GM12878 (cell line): ENCODE measurements at regions not wholly inside any gene's neighbourhood (a gene's known extent, or its start where the extent isn't known, plus 50 kb on each side); places are given as distances from the start of the nearest gene placed in this dataset.

Source experiments
- BCL3 ChIP-seq: IDR thresholded peaks from 2 replicates; pipeline ENCODE4 v1.6.1; 2011; ENCODE audit warnings: borderline replicate concordance, low read depth, mild to moderate bottlenecking, moderate library complexity, low read length; ENCODE audit not compliant: insufficient read depth, poor library complexity, severe bottlenecking
- CREM ChIP-seq: IDR thresholded peaks from 2 replicates; pipeline ENCODE4 v1.6.1; 2014; ENCODE audit warnings: antibody characterized with exemption, low read depth
- ELK1 ChIP-seq: IDR thresholded peaks from 2 replicates; pipeline ENCODE4 v1.6.1; 2012; ENCODE audit warnings: low read depth, low read length, improper control_type of control experiment
- GABPA ChIP-seq: IDR thresholded peaks from 2 replicates; pipeline ENCODE4 v1.6.1; 2014; ENCODE audit warnings: antibody characterized with exemption, low read depth, mild to moderate bottlenecking, inconsistent platforms
- IRF5 ChIP-seq: fragments of 450-650 bp; IDR thresholded peaks from 2 replicates; pipeline ENCODE4 v1.6.1; 2017; ENCODE audit warnings: borderline replicate concordance
- JUNB ChIP-seq: IDR thresholded peaks from 2 replicates; pipeline ENCODE4 v1.6.1; 2016; ENCODE audit warnings: antibody characterized with exemption, mild to moderate bottlenecking
- MAX ChIP-seq: IDR thresholded peaks from 2 replicates; pipeline ENCODE4 v1.6.1; 2012; ENCODE audit warnings: low read depth, low read length, improper control_type of control experiment
- MTA2 ChIP-seq: fragments of 450-650 bp; IDR thresholded peaks from 2 replicates; pipeline ENCODE4 v1.6.1; 2016; ENCODE audit warnings: low read depth, mild to moderate bottlenecking, moderate library complexity
- NFIC ChIP-seq: IDR thresholded peaks from 2 replicates; pipeline ENCODE4 v1.6.1; 2012; ENCODE audit warnings: low read depth, mild to moderate bottlenecking, inconsistent platforms, low read length, moderate library complexity
- NFYA ChIP-seq: IDR thresholded peaks from 2 replicates; pipeline ENCODE4 v1.6.1; 2011; ENCODE audit warnings: low read depth, mild to moderate bottlenecking, low read length, improper control_type of control experiment, borderline replicate concordance
- NR2C1 ChIP-seq: fragments of 450-650 bp; IDR thresholded peaks from 2 replicates; pipeline ENCODE4 v1.6.1; 2017; ENCODE audit warnings: antibody characterized with exemption, mild to moderate bottlenecking, moderate library complexity
- NR2C2 ChIP-seq: IDR thresholded peaks from 2 replicates; pipeline ENCODE4 v1.6.1; 2011; ENCODE audit warnings: borderline replicate concordance, low read depth; ENCODE audit not compliant: control insufficient read depth, insufficient read length
- NR2F1 ChIP-seq: fragments of 450-650 bp; conservative IDR thresholded peaks from 2 replicates; pipeline ENCODE4 v1.6.1; 2017; ENCODE audit warnings: mild to moderate bottlenecking
- POU2F2 ChIP-seq: IDR thresholded peaks from 3 replicates; pipeline ENCODE4 v1.6.1; 2011; ENCODE audit warnings: low read depth, mild to moderate bottlenecking, low read length, borderline replicate concordance
- RCOR1 ChIP-seq: conservative IDR thresholded peaks from 2 replicates; pipeline ENCODE4 v1.6.1; 2012; ENCODE audit warnings: low read depth, low read length, improper control_type of control experiment
- RELA ChIP-seq: fragments of 450-650 bp; IDR thresholded peaks from 2 replicates; pipeline ENCODE4 v1.8.0; 2014; ENCODE audit warnings: borderline replicate concordance; ENCODE audit not compliant: partially characterized antibody
- SREBF1 ChIP-seq: IDR thresholded peaks from 2 replicates; pipeline ENCODE4 v1.6.1; 2012; ENCODE audit warnings: mild to moderate bottlenecking, low read length
- SRF ChIP-seq, 2 experiments: IDR thresholded peaks; 2 replicates each; pipeline ENCODE4 v1.6.1; 2011; ENCODE audit warnings: low read depth in 2 of 2, low read length in 2 of 2, mild to moderate bottlenecking in 1 of 2, moderate library complexity in 1 of 2
- STAT3 ChIP-seq: IDR thresholded peaks from 2 replicates; pipeline ENCODE4 v1.6.1; 2011; ENCODE audit warnings: low read depth, low read length, improper control_type of control experiment
- ZNF384 ChIP-seq: IDR thresholded peaks from 2 replicates; pipeline ENCODE4 v1.6.1; 2012; ENCODE audit warnings: low read depth, mild to moderate bottlenecking, low read length, improper control_type of control experiment, borderline replicate concordance
- ZNF687 ChIP-seq: fragments of 450-650 bp; IDR thresholded peaks from 2 replicates; pipeline ENCODE4 v1.6.1; 2017; ENCODE audit warnings: mild to moderate bottlenecking, moderate library complexity

GRCh38 chr7:155205368-155206317 lies 92.0 kb upstream of the INSIG1 start (continued):
- TF ChIP-seq IRF5 = peak; percentile 59; the same call in 1 of the 2 replicates
- TF ChIP-seq NR2C2 = peak; percentile 24
- TF ChIP-seq NR2C1 = no peak
- TF ChIP-seq ZNF687 = peak; percentile 96
- peak; percentile 42; the same call in 1 of the 2 replicates for TF ChIP-seq NR2F1
- peak; percentile 95 for TF ChIP-seq NFIC
- peak; percentile 88 for TF ChIP-seq JUNB
- no peak for TF ChIP-seq ELK1
- no peak for TF ChIP-seq GABPA
- TF ChIP-seq ZNF384 = no peak
- TF ChIP-seq SRF (IDR thresholded peaks at IDR 0.05; ENCODE audit: low read depth in 2 of 2, low read length in 2 of 2) = no peak
- TF ChIP-seq POU2F2 = peak; percentile 99
- TF ChIP-seq RELA = no peak
- peak; percentile 84 for TF ChIP-seq CREM
- TF ChIP-seq BCL3 = peak; percentile 96
- peak; percentile 83 for TF ChIP-seq MTA2
- TF ChIP-seq RCOR1 = no peak
- peak; percentile 56 for TF ChIP-seq MAX
- no peak for TF ChIP-seq NFYA
- no peak for TF ChIP-seq STAT3
- peak; percentile 67; the same call in 1 of the 2 replicates for TF ChIP-seq SREBF1
